ENCODE measurements at regions not wholly inside any gene's neighbourhood (a gene's known extent, or its start where the extent isn't known, plus 50 kb on each side); places are given as distances from the start of the nearest gene placed in this dataset.
"Not testable (repeated sequence)": the region's sequence is repeated elsewhere in the genome, so short reads cannot be mapped to it uniquely, and the experiment has no call there.

DNA sequence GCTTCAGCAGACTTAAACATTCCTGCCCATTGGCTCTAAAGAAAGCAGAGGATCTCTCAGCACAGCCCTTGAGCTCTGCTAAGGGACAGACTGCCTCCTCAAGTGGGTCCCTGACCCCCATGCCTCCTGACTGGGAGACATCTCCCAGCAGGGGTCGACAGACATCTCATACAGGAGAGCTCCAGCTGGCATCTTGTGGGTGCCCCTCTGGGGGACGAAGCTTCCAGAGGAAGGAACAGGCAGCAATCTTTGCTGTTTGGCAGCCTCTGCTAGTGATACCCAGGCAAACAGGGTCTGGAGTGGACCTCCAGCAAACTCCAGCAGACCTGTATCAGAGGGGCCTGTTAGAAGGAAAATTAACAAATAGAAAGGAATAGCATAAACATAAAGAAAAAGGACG is 485.1 kb downstream of the ATP23 start:
- FAIRE-seq, result not testable (repeated sequence)

- FAIRE-seq, result no peak
Measured at GRCh38 chr12:58433959-58434358, 486.3 kb downstream of the LRIG3 start.

DNA sequence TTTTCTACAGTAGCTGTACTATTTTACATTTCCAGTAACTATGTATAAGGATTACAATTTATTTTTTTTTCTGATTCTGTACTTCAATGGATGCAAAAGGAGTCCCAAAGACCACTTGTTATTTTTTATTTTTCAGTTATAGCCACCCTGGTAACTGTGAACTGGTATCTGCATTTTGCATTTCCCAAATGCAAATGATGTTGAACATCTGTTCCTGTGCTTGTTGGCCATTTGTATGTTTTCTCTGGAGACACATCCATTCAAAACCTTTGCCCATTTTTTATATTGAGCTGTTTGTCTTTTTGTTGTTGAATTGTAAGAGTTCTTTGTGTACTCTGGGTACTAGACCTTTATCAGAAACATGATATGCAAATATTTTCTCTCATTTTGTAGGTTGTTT is 485.6 kb downstream of the LRIG3 start:
- FAIRE-seq, result no peak

- FAIRE-seq, result no peak
Measured at GRCh38 chr12:58435647-58436046, 484.7 kb downstream of the LRIG3 start.

GRCh38 chr12:58441483-58441882 is 478.8 kb downstream of the LRIG3 start:
- FAIRE-seq, result no peak

DNA sequence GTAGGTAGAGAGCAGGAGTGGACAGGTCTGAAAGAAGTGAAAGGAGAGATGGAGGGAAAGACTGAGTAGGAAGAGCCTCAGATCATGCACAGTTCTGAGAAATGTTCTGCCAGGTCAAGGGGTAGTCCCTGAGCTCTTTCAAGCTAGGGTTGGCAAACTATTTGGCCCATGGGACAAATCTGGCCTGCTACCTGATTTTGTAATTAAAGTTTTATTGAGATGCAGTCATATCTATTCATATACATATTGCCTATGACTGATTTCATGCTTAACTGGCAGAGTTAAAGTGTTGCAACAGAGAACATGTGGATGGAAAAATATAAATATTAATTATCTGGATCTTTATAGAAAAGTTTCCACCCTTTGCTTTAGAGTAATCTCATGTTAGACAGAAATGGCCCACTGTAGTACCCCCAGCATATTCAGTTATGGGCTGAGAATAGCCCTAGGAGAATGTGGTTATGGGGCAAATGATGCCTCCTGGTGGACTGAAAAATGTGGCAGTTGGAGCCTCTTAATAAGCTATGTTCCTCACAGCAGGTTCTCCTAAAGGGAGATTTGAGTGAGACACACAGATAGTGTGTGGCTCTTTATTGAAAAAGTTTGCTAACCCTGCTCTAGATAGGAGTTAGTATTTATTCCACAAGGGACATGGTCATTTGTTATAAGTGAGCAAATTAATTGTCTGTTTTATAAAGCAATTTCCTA is 476.9 kb downstream of the LRIG3 start:
- no peak for FAIRE-seq

DNA sequence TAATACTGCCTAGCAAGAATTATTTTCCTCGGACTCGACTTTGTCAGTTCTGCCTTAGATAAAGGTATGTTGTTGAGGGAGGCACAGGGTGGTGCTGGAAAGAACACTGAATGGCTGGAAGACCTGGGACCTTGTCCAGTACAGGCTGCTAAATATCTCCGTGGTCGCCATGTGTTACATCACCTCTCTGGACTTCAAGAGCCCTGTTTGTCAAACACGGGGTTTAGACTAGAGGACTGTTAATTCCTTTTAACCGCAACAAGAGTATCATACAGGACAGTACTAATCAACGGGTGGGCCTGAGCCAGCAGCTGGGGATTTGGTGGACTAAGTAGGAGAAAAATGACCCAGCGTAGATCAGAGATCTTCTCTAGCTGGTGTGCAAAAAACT is 476.3 kb downstream of the LRIG3 start:
- FAIRE-seq, result no peak

- no peak for FAIRE-seq
Measured at GRCh38 chr12:58450868-58451482, 469.3 kb downstream of the LRIG3 start.

DNA sequence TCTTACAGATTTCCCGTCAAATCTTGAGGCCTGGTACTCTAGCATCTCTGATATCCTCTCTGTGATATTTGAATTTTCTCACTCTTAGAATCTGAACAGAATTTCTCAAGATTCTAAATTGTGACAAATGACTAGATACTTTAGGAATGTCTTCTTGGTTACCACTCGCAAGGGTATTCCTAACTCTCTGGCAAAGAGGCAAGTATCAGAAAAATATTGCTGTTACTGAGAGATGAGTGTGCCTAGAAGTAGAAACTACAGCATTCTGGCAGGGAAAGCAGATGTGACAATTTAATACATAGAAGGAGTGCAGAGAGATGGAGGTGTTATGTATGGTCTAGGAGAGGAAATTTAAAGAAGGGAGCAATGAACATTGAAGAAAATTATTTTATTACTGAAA is 467.8 kb downstream of the LRIG3 start:
- FAIRE-seq, result no peak

DNA sequence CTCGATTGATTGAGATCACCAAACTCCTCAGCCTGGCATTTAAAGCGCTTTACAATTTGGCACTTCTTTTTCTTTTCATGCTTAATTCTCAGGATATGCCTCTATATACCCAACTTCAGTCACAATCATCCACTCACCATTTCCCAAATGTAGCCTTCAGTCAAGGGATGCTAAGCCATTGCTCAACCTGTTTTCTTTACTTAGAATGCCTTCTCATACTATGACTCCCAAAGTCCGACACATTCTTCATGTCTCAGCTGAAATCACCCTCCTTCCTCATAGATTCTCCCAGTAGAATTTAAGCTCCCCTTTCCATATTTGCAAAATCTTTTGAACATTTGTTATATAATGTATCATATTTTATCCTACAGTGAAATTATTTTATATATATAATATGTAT is 467.0 kb downstream of the LRIG3 start:
- no peak for FAIRE-seq

- no peak for FAIRE-seq
Measured at GRCh38 chr12:58455136-58455535, 465.2 kb downstream of the LRIG3 start.

GRCh38 chr12:58458102-58458501 is 462.2 kb downstream of the LRIG3 start:
- no peak for FAIRE-seq

GRCh38 chr12:58459191-58459590 is 461.1 kb downstream of the LRIG3 start:
- FAIRE-seq, result no peak

GRCh38 chr12:58463051-58463450 is 457.3 kb downstream of the LRIG3 start:
- no peak for FAIRE-seq

- FAIRE-seq, result no peak
Measured at GRCh38 chr12:58465418-58465817, 454.9 kb downstream of the LRIG3 start.

- FAIRE-seq, result no peak
Measured at GRCh38 chr12:58470266-58471010, 449.9 kb downstream of the LRIG3 start.

DNA sequence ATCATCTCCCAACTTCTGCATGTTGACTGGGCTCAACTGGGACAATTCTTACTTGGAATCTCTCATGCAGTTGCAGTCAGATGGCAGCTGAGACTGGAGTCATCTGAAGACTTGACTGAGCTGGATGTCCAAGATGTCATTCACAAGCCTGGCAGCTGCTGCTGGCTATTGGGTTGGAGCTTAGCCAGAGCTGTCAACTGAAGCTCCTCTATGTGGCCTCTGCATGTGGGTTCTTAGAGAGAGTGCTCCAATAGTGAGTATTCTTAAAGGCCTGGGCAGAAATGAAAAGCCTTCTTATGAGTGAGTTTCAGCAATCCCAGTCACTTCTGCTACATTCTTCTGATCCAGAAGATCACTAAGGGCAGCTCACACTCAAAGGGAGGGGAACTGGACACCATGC is 440.9 kb downstream of the LRIG3 start:
- FAIRE-seq, result no peak

GRCh38 chr12:58481811-58482210 is 438.5 kb downstream of the LRIG3 start:
- no peak for FAIRE-seq

- no peak for FAIRE-seq
Measured at GRCh38 chr12:58487255-58487654, 433.0 kb downstream of the LRIG3 start.

DNA sequence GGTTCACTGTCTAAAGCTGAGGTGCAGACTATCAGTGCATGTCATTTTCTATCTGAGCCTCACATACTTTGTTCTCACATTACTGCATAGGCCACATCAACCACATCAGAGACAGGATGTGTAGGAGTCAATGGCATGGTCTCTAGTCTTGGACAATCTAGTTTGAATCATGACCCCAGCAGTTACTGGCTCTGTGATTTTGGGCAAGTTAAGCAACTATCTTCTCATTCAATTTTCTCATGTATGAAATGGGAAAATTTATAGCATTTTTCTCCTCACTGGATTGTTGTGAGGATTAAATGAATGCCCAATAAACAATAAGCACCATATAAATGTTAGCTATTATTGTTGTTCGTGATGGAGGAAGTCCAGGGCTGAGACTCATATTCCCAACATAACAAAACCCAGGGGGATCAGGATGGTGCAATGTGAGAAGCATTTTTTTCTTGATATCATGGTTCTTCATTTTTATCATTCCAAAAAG is 432.6 kb downstream of the LRIG3 start:
- no peak for FAIRE-seq

DNA sequence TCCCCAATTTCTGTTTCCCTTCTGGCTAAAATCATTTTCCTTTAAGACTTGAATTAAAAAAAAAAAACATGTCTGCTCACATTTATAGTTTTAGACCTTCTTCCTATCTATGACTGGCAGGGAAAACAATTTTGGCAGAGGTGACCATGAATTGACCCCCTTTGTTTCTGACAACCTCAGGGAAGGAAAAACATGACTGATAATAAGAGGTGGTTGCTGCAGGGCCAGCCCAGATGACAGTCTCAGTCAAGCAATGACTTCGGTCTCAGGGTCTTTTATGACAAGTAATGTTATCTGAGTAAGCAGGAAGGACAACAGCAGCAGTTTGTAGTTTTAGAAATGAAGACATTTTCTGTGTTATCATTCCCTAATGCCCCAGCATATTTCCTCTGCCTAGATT is 430.9 kb downstream of the LRIG3 start:
- no peak for FAIRE-seq

DNA sequence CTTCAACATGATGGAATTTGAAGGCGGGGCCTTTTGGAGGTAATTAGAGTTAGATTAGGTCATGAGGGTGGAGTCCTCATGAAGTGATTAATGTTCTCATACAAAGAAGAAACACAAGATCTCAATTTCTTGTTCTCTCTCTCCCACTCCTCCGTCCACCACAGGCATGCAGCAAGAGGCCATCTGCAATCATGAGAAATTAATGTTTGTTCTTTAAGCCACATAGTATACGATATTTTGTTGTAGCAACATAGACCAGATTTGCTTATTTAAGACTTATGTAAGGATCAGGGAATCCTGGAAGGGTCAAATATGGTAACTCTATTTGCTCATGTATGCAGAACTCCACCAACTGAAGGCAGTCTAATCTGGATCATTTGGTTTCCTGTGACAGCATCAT is 429.0 kb downstream of the LRIG3 start:
- FAIRE-seq, result no peak

DNA sequence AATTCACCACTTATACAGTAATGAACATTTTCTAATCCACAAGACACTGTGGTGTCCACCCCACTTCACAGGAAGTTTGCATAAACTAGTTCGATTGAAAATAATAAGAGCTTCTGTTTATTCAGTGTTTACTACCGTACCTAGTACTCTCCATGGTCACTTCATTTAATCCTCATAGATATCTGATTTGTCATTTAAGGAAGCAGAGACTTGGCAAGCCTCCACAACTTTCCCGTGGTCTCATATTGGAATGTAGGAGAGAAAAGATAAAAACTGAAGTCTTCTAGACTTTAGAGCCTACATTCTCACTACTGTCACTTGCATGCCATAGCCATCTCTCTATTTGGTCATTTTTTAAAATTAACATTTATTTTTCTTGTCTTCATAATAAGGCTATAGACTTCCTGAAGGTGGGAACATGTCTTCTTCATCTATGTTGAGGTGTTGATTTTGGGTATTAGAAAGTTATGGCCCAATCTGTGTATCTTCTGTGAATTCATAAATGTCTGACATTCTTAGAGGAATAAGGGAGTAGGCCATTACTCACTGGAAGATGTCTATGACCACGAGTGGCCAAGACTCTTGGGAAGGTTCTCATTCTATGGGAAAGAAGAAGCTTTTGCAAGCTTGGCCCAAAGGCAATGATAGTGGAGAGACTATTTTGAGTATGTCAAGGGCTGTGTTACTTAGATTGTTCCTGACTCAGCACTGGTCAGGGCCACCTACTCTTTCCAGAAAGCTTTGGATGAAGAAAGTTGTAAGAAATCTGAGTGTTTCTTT is 423.7 kb downstream of the LRIG3 start:
- FAIRE-seq, result no peak
